ENCODE measurements at regions not wholly inside any gene's neighbourhood (a gene's known extent, or its start where the extent isn't known, plus 50 kb on each side); places are given as distances from the start of the nearest gene placed in this dataset.
"Not testable (repeated sequence)": the region's sequence is repeated elsewhere in the genome, so short reads cannot be mapped to it uniquely, and the experiment has no call there.

GRCh38 chr10:65100881-65101280 is 1579.7 kb downstream of the REEP3 start:
- DNase-seq = not testable (repeated sequence)

GRCh38 chr10:65110009-65110408 is 1588.8 kb downstream of the REEP3 start:
- DNase-seq = no peak

GRCh38 chr10:65111059-65111458 is 1589.9 kb downstream of the REEP3 start:
- DNase-seq = not testable (repeated sequence)

GRCh38 chr10:65112573-65112972 is 1591.4 kb downstream of the REEP3 start:
- DNase-seq = no peak

GRCh38 chr10:65123120-65123519 is 1601.9 kb downstream of the REEP3 start:
- DNase-seq = no peak

GRCh38 chr10:65125212-65125611 is 1604.0 kb downstream of the REEP3 start:
- DNase-seq = no peak

GRCh38 chr10:65126288-65126687 is 1605.1 kb downstream of the REEP3 start:
- no peak for DNase-seq

GRCh38 chr10:65128277-65128676 is 1607.1 kb downstream of the REEP3 start:
- no peak for DNase-seq

- no peak for DNase-seq
Measured at GRCh38 chr10:65130162-65130758, 1609.1 kb downstream of the REEP3 start.

- DNase-seq = no peak
Measured at GRCh38 chr10:65133652-65134051, 1612.5 kb downstream of the REEP3 start.

GRCh38 chr10:65135508-65135907 is 1614.3 kb downstream of the REEP3 start:
- DNase-seq = no peak

- no peak for DNase-seq
Measured at GRCh38 chr10:65142641-65143435, 1621.6 kb downstream of the REEP3 start.

- DNase-seq = no peak
Measured at GRCh38 chr10:65143723-65144122, 1622.5 kb downstream of the REEP3 start.

- no peak for DNase-seq
Measured at GRCh38 chr10:65149878-65150277, 1628.7 kb downstream of the REEP3 start.

- no peak for DNase-seq
Measured at GRCh38 chr10:65166272-65166671, 1645.1 kb downstream of the REEP3 start.

GRCh38 chr10:65172249-65172648 is 1651.0 kb downstream of the REEP3 start:
- no peak for DNase-seq

- no peak for DNase-seq
Measured at GRCh38 chr10:65176994-65177393, 1655.8 kb downstream of the REEP3 start.

- no peak for DNase-seq
Measured at GRCh38 chr10:65183236-65183635, 1662.0 kb downstream of the REEP3 start.

GRCh38 chr10:65186668-65187067 is 1665.5 kb downstream of the REEP3 start:
- not testable (repeated sequence) for DNase-seq

GRCh38 chr10:65194126-65194525 is 1672.9 kb downstream of the REEP3 start:
- no peak for DNase-seq

GRCh38 chr10:65194555-65194954 is 1673.4 kb downstream of the REEP3 start:
- DNase-seq = no peak

- DNase-seq = no peak
Measured at GRCh38 chr10:65196111-65196510, 1674.9 kb downstream of the REEP3 start.

GRCh38 chr10:65197935-65198334 is 1676.7 kb downstream of the REEP3 start:
- DNase-seq = no peak

- DNase-seq = no peak
Measured at GRCh38 chr10:65201491-65201890, 1680.3 kb downstream of the REEP3 start.

- DNase-seq = no peak
Measured at GRCh38 chr10:65204999-65205398, 1683.8 kb downstream of the REEP3 start.
